Left lung (tissue), 4 donors: ENCODE measurements at regions not wholly inside any gene's neighbourhood (a gene's known extent, or its start where the extent isn't known, plus 50 kb on each side); places are given as distances from the start of the nearest gene placed in this dataset.
"Not testable (repeated sequence)": the region's sequence is repeated elsewhere in the genome, so short reads cannot be mapped to it uniquely, and the experiment has no call there.

ENCODE experiments used
- ATAC-seq: fragments of 200-7000 bp; cut with Tn5 transposase; one replicate; pipeline ENCODE4 v1.9.1; 2020; ENCODE audit warnings: moderate library complexity
- DNase-seq, 4 donors: peaks; one replicate each; pipeline ENCODE4 v3.0.0-alpha.2; 2013 to 2020
- H3K27ac ChIP-seq, 2 donors: fragments of 200-600 bp; sonication (generic) in 1 of 2; one replicate each; pipeline versions ENCODE4 v1.5.0 to v1.8.0; 2020 to 2021
- H3K27me3 ChIP-seq, 2 donors: fragments of 200-600 bp; sonication (generic) in 1 of 2; one replicate each; pipeline versions ENCODE4 v1.5.0 to v1.8.0; 2020 to 2021
- H3K36me3 ChIP-seq, 2 donors: fragments of 200-600 bp; sonication (generic) in 1 of 2; one replicate each; pipeline versions ENCODE4 v1.5.0 to v1.8.0; 2020 to 2021
- H3K4me1 ChIP-seq, 2 donors: fragments of 200-600 bp; one replicate each; pipeline ENCODE4 v1.8.0; 2021
- H3K4me3 ChIP-seq, 2 donors: fragments of 200-600 bp; sonication (generic) in 1 of 2; one replicate each; pipeline versions ENCODE4 v1.5.0 to v1.8.0; 2020 to 2021; ENCODE audit warnings: mild to moderate bottlenecking in 1 of 2
- H3K9me3 ChIP-seq, 2 donors: fragments of 200-600 bp; sonication (generic) in 1 of 2; one replicate each; pipeline versions ENCODE4 v1.5.0 to v1.8.0; 2020 to 2021
- CTCF ChIP-seq, 2 donors: fragments of 200-600 bp; sonication (generic) in 1 of 2; IDR thresholded peaks; one replicate each; pipeline versions ENCODE4 v1.5.0 to v1.8.0; 2021; ENCODE audit warnings: antibody characterized with exemption in 2 of 2
- intact Hi-C, 2 donors: fragments of 100-400 bp; cut with DNase I; formaldehyde crosslinking; loops; one replicate each; pipeline versions ENCODE4 v1.11.2 to v1.14.2; 2022
- donor health status: DM: no; HTN: yes; CAD: no.
- donor health status: DM: no; HTN: no; CAD: no.

- DNase-seq, result no peak
- ATAC-seq, result no peak
Measured at GRCh38 chr10:63675171-63675570, 154.0 kb downstream of the REEP3 start.

GRCh38 chr10:63677001-63677400 is 155.8 kb downstream of the REEP3 start:
- Histone ChIP-seq H3K27me3 (no peaks in the 10 kb centered on the region), H3K36me3 (no peaks in the 10 kb centered on the region), H3K27ac (no peak overlapping the region), H3K4me3 (no peak overlapping the region), H3K4me1 (no peaks in the 10 kb centered on the region), H3K9me3 (no peaks in the 10 kb centered on the region)
- intact Hi-C loops, result no loop called here
- TF ChIP-seq CTCF (IDR thresholded peaks at IDR 0.05), result no peak
- no peak for ATAC-seq
- DNase-seq, result no peak

More at GRCh38 chr10:63675171-63675570, 154.0 kb downstream of the REEP3 start:
- Histone ChIP-seq H3K27ac (no peak overlapping the region), H3K4me1 (peaks cover 4 to 8% of the 10 kb centered on the region in 2 donors), H3K36me3 (no peaks in the 10 kb centered on the region), H3K27me3 (no peaks in the 10 kb centered on the region), H3K9me3 (no peaks in the 10 kb centered on the region), H3K4me3 (no peak overlapping the region)
- no peak for TF ChIP-seq CTCF (IDR thresholded peaks at IDR 0.05)
- intact Hi-C loops, result no loop called here

- not testable (repeated sequence) for H3K4me3 ChIP-seq, H3K27me3 ChIP-seq, DNase-seq
Measured at GRCh38 chr10:63680545-63680944, 159.3 kb downstream of the REEP3 start.

GRCh38 chr10:63681993-63682697 is 160.9 kb downstream of the REEP3 start:
- H3K27ac ChIP-seq, result peak overlapping the region in 1 of 2 donors; percentile 11
- no peak for TF ChIP-seq CTCF (IDR thresholded peaks at IDR 0.05)
- H3K4me3 ChIP-seq, result no peak overlapping the region
- H3K36me3 ChIP-seq, result no peaks in the 10 kb centered on the region
- DNase-seq (peak in 1 of 4 donors; percentile 77), ATAC-seq (peak; percentile 54)
- intact Hi-C loops, result no loop called here
- H3K4me1 ChIP-seq, result no peaks in the 10 kb centered on the region
- H3K27me3 ChIP-seq, result no peaks in the 10 kb centered on the region
- H3K9me3 ChIP-seq, result no peaks in the 10 kb centered on the region

More at GRCh38 chr10:63680545-63680944, 159.3 kb downstream of the REEP3 start:
- ATAC-seq, H3K27ac ChIP-seq, H3K4me1 ChIP-seq, H3K9me3 ChIP-seq, H3K36me3 ChIP-seq, intact Hi-C loops: not testable (repeated sequence)

- H3K4me1 ChIP-seq, H3K36me3 ChIP-seq, H3K4me3 ChIP-seq, DNase-seq, H3K9me3 ChIP-seq, intact Hi-C loops, ATAC-seq, H3K27me3 ChIP-seq: not testable (repeated sequence)
- peak overlapping the region in 1 of 2 donors; percentile 11 for H3K27ac ChIP-seq
Measured at GRCh38 chr10:63682698-63683052, 161.5 kb downstream of the REEP3 start.

- intact Hi-C loops, result no loop called here
- H3K27me3 ChIP-seq, result no peaks in the 10 kb centered on the region
- TF ChIP-seq CTCF (IDR thresholded peaks at IDR 0.05), result no peak
- no peaks in the 10 kb centered on the region for H3K36me3 ChIP-seq
- H3K27ac ChIP-seq, result no peak overlapping the region
- H3K4me1 ChIP-seq, result no peaks in the 10 kb centered on the region
- ATAC-seq, result no peak
- DNase-seq, result no peak
- no peaks in the 10 kb centered on the region for H3K9me3 ChIP-seq
- H3K4me3 ChIP-seq, result no peak overlapping the region
Measured at GRCh38 chr10:63683223-63683622, 162.0 kb downstream of the REEP3 start.
